Suppressor macrophage treated with lipopolysaccharide for 1 hour (primary cell): ENCODE measurements at regions not wholly inside any gene's neighbourhood (a gene's known extent, or its start where the extent isn't known, plus 50 kb on each side); places are given as distances from the start of the nearest gene placed in this dataset.
A peak's percentile ranks its signal among the peaks of the same experiment; 100 is the strongest.

Experiments
- DNase-seq, 3 donors: peaks; one replicate each; pipeline ENCODE4 v3.0.0-alpha.2; 2020 to 2022

DNA sequence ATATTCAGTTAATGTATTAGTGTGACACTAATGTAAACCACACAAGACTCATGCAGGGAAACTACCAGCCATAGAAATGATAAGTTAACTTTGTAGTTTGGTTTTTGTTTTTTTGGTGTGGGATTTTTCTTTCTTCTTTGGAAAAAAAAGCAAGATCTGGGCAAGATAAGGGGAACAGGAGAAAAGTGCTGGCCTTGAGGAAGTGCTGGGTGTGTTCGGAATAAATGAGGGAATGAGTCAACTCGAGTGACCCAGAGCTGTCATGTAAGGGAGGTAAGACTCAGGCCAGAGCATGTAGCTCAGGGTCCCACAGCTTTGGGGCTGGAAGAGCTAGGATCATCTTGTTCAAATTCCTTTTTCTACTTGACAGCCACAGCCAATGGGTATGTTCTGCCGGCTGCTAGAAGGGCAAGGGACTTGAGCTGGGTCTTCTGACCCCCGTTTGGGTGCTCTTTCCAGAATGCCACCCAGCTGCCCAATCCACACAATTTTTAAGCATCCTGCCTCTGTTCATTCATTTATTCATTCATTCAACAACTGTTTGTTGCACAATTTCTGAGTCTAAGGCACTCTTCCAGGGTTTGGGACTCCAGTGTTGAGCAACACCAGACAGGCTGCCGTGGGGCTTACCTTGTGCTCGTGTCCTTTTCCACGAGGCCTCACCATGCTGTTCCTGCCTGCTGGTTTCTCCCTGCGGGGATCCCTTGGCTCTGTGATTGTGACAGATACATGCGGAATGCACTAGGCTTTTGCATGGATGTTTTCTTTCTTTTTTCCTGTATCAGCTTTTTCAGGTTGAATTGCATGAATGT is 54.5 kb downstream of the CLDN34 start:
- peak; percentile 23 to 42 (median 41) for DNase-seq

DNA sequence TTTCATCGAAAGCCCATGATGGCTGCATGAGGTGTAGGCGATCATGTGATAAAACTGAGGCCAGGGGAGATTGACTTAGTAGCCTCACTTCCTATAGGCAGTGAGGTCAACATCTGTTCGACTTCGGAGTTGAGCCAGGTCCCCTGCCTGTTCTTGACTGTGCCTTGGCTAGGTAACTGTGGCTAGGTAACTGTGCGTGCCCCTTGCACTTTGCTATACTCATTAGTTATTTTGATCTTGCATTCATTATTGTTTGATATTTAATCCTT is 55.0 kb downstream of the CLDN34 start:
- no peak for DNase-seq

DNA sequence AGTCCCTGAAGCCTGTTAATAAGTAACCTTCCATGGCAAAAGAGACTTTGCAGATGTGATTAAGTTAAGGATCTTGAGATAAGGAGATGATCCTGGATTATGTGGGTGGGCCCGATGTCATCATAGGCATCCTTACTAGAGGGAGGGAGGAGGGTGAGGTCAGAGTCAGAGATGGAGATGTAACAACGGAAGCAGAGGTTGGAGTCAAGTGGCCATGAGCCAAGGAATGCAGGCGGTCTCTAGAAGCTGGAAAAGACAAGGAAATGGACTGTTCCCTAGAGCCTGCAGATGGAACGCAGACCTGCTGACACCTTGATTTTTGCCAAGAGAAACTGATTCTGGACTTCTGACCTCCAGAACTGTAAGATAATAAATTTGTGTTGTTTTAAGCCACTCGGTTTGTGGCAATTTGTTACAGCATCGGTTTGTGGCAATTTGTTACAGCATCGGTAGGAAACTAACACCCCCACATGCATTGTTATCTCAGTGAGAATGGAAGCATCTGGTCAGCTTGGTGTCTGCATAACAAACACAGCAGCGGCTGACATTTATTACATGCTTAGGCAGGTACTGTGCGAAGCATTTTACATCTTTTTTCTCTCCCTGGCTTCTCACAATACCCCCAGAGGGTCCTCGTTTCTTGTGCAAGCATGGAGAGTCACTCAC is 55.6 kb downstream of the CLDN34 start:
- DNase-seq: no peak

DNA sequence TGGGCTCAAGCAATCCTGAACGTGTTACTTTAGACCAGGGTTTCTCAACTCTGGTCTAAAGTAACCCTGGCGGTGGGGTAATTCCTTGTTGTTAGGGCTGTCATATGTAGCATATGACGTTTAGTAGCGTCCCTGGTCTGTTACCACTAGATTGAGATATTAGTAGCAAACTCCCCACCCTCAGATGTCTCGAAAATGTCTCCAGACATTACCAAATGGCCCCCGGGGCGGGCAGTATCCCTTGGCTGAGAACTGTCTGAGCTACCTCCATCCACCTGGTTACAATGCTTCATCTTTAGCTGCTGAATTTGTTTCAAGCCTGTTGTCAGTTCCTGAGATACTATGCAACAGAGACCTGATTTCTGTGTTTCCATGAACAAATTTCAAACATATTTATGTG is 56.7 kb downstream of the CLDN34 start:
- DNase-seq: no peak

DNA sequence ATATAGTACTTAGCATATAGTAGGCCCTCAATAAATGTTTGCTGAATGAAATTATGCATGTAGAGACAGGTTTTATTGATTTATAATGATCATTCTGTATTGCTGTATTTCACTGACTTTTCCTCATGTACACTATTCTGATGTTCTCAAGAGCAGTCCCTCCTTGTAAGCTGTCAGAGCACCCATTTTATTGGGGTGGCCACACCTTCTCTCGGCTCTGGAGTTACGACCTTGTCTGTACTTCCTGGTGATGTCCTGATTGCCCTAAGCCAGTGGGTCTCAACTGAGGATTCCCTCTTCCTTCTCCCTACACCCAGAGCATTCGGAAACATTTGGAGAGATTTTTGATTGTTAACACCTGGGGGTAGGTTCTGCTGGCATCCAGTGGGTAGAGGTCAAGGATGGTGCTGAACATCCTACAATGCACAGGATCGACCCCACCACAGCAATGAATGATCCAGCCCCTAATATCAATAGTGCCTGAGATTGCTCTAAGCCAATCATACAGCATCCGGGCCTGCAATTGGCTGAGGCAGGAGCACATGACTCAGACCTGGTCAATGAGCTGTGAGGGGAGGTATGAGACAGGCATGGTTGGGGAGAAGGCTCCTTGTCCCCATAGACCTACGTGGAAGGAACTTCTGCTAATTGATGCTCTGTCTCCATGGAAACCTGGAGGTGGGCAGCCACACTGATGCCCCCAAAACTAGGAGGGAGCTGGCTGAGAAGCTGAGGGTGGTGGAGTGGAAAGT is 58.8 kb downstream of the CLDN34 start:
- DNase-seq: no peak

DNA sequence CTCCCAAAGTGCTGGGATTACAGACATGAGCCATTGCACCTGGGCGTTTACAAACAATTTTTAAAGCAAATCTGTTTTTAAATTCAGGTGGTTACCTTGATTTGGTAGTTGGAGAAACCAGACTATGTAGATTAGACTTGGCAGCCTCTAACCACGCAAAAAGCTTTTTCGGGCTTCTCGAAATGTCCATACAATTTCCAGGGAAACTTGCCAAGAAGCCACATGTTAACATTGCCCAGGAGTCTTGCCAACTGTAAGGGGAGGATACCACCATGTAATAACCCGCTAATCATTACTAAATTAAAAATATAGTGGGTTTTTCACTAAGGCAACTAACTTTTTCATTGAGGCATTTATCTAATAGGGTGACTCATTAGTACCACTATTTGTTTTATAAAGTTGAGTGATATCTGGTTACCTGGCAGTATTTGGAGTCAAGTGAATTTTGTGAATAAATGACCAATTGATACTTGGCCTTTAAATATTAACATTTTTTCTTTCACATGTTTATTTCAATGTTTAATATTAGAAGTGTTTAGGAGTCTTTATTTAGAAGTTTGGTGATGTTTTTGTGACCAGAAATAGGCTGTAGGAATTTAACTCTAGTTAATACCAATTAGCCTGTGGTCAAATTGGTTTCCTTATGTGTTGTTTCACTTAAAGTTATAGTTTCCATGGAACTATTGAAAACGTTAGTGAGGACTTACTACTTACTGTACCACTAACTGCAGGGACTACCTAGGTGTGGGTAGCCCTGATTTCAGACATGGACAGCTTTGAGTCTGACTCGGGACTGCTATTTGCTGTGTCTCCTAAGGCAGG is 61.3 kb downstream of the CLDN34 start:
- no peak for DNase-seq

DNA sequence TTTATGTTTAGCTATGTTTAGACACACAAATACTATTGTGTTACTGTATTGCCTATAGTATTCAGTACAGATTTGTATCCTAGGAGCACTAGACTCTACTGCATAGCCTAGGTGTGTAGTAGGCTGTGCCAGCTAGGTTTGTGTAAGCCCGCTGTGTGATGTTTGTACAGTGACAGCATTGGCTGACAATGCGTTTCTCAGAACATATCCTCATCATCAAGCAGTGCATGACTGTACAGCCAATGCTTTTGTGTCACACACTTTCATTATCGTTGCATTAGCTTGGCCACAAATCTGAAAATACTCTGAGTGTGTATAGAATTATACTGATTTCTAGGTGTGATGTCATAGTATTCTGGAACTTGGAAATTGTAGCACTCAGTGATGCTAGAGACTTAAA is 63.4 kb downstream of the CLDN34 start:
- DNase-seq: no peak

DNA sequence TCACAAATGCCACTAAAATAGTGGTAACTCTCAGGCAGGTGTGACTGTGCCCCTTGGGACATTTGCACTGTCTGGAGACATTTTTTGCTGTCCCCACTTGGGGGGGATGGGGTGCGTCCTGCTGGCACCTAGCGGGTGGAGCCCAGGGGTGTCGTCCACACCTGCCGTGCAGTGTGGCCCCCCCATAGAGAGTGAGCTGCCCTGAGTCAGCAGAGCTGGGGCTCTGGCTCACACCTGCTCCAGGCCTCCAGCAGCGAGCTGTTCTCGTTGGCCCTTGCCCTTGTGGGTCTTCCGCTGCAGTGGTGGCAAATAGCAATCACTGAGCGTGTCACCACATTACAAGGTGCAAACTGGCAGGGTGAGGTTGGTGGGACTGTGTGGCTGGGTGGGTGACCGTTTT is 64.6 kb downstream of the CLDN34 start:
- no peak for DNase-seq

DNA sequence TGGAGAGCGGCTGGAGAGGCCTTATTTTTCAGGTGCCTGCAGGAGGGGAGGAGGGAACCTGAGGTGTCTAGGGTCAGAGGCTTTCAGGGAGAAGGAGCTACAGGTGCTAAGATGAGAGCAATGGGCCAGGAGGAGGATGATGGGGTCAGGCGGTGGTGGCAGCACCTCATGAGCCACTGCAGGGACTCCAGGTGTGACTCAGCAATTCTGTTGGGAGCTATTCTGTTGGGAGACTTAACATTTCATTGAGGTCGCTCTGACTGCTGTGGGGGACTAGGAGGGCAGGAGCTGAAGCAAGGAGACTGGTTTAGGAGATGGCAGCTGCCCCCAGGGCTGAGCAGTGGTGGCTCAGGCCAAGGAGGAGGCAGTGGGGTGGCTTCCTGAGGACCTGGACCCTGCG is 65.0 kb downstream of the CLDN34 start:
- DNase-seq: no peak

DNA sequence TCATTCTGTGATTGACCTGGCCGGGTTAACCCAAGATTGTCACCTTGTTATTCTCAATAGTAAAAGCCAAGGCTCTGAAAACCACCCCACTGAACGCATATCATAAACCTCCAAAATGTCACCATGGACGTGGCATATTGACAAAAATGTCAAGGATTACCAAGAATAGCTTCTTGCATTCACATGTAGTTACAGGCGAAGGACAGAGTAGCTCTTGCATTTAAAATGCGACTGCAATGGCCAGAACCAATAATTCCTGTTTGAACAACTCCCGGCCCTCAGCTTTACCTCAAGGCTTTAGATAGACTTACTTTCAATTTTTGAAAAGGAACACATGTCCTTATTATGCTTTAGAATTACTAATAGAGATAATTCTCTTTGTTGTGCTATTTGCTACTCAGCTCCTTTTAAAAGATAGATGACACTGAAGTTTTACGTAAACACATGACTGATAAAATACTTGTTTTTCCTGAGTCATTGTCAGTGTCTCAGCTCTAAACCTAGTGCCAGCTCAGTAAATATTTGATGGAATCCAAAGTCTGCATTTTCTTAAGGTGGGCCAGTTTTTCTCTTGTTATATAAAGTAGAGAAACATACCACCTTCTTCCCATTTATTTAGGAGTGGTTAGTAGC is 66.3 kb downstream of the CLDN34 start:
- no peak for DNase-seq

DNA sequence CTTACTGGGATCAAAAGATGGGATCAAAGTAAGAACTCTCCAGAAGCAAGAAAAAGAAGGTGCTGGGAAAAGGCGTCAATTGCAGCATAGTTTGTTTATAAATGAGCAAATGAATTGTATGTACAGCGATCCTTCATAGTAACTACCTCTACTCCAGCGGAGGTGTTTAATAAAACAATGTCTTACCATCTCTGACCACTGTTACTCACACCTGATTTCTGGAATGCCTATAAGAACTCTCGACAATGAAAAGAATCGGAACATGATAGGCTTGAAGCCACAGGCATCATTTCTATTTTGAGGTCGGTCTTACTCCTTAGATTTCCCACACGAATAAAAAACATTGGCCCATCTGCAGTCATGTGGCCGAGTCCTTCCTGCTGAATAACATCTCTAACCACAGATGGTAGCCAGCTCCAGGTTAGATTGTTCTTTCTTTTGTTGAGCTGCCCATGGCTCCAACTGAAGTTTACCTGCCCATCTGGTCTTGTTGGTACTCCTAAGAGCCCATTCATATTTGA is 67.6 kb downstream of the CLDN34 start:
- DNase-seq: no peak

DNA sequence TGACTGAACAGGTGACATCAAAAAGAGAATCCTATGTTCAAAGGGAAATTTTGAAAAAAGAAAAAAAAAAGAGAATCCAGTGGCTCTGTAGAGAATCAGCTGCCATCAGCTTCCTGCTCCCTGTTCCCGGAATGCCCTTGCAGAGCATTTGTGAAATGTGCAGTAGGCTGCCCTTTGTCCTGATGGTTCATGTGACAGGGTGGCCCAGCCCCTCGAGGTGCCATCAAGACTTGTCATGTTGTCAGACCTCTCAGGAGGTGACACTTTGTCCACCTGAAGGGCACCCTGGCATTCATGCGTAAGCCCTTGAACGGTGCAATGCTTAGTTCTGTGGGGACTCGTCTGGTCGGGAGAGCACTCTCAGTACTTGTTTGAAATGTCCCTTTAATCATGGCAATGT is 71.4 kb downstream of the CLDN34 start:
- DNase-seq: no peak

DNA sequence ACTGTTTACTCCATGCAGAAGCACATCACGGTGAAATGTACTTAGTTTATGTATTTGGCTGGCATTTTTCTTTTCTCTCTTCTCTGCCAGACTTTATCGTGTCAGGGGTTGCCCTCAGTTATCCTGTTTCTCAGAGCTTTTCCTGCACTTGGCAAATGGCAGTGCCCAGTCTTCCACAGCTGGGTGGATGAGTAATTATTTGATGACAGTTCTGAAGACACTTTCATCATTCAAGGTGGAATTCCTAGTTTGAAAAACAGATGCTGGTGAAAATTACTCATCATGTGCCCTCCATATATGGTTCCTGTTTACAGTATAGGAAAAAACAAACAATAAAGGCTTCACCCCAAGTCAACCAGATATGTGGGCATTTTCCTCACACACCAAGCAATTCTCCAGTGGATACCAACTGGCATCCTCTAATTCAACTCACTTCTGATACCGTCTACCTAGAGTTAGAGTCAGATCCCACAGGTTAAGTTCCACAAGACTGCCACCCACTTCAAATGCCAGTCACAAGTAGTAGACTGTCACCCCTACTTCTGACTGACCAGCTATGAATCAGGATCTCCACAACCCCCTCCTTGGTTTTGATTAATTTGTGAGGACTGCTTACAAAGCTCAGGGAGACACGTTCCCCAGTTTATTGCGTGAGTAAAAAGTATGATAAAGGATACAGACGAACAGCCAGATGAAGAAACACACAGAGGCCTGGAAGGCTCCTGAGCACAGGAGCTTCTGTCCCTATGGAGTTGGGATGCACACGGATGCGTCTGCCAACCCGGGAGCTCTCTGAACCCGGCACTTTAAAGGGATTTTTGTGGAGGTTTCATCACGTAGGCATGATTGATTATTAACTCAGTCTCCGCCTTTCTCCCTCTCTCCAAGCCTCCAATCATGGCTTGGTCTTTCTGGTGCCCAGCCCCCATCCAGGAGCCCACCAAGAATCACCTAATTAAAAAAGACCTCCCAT is 72.9 kb downstream of the CLDN34 start:
- peak; percentile 9 to 24 (median 22) for DNase-seq

DNA sequence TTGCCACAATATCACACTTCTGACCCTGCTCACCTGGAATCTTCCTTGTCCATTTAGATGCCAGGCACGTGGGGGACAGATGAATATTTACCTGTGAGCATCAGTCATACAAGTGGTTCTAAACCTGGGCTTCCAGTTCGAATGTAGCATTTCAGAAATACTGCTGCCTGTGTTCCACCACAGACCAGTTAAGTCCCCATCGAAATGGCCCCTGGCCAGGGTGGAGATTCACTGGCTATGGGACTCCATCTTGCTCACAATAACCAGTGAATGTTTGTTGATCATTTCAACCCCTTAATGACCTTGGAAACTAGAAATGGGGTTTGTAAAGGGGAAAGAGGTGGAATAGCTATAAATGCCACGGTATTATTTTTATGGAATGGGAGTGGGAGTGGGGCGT is 73.8 kb downstream of the CLDN34 start:
- DNase-seq: no peak

DNA sequence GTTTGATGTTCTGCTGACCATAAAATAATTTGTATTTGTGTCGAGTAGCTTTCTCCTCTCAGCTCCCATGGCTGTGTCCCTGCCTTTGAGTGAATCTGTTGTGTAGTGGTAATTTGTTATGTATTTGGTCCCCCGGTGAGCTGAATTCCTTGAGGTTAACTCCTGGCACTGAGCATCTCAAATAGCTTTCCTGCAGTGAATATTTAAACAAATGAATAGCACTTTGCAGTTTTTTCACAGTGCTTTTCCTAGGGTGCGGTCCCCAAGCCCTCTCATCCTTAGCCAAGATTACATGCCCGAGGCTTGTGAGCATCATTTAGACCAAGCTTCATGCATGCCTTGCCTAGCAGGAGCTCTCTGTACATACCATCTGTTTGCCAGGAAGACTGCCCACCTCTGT is 74.2 kb downstream of the CLDN34 start:
- DNase-seq: no peak

DNA sequence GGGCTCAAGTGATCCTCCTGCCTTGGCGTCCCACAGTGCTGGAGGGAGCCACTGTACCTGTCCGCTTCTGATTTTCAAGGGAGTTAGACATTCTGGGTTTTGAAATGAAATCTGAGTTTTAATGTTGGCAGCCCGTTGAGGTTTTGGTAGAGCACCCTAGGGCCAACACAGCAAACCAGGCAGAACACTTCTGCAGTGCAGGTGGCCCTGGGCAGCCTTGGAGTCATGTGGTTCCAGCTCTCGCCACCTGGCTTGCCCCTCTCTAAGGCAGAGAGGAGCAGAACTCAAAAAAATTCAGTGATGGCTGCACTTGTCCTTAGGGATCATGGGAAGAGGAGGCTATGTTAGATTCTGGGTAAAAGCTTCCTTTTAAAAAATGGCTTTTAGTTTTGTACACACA is 74.9 kb downstream of the CLDN34 start:
- DNase-seq: no peak

DNA sequence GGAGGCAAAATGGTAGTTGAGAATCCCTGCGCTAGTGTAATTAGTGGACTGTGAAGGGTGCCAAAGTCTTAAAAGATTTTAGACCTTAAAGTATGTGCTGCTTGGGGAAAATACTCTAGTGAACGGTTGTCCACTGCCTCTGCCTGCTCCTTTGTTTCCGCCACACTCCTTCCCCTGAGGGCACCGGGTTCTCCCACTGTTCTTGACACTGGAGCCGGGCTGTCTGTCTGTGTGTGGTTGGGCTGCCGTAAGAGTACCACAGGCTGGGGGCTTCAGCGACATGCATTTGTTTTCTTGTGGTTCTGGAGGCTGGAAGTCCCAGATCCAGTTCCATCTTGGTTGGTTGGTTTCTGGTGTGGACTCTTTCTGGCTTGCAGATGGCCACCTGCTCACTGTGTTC is 76.2 kb downstream of the CLDN34 start:
- DNase-seq: no peak

DNA sequence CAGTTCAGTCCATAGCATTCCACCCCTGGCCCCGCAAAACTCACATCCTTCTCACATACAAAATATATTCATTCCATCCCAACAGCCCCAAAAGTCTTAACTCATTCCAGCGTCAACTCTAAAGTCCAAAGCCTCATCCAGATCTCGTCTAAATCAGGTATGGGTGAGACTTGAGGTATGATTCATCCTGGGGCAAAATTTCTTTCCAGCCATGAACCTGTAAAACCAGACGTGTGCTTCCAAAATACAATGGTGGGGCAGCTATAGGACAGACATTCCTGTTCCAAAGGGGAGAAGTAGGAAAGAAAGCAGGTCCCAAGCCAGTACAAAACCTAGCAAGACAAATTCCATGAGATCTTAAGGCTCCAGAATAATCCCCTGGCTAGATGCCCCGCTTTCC is 76.9 kb downstream of the CLDN34 start:
- DNase-seq: no peak

DNA sequence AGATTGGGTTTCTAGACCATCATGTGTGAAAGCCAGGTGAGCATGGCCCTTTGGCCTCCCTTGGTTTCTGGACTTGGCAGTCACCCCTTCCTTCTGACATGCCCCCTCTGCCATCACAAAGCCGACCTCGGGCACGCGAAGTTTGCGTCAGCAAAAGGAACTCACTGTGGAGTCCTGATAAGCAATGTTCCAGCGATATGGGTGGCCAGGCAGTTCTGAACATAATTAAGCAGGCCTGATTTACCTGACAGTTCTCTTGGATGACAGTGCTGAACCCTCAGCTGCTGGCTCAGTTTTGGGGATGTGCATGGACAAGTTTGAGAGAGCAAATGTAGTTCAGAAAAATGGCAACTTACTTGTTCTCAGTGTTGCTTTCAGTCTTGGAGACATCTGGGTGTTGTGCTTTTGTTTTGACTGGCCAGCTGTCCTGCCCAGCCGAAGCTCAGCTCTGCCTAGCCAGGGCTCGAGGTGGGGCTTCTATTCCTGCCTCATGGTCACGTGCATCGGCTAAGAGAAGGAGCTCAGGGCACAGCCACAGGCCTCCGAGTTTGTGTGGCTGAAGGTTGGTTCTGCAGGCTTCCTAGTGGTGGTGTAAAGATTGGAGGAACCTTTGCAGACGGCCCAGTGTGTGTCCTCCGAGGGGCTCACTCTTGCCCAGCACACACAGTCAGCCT is 78.3 kb downstream of the CLDN34 start:
- DNase-seq: no peak

DNA sequence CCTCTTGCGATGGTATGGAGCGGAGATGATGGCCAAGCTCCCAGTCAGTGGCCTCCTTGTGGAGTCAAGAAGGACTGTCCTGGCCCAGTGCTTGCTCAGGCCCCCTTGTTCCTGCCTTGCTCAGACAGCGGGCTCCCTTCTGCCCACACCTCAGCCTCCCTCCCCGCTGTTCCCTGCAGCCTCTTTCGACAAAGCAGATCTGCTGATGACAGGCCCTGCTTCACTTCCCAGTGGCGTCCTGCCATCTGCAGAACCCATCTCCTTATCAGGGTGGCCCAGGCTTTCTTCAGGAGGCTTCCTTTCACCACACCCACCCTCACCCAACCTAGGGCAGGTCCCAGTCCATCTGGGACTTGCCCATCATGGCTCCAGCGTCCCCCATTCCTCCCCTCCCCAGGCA is 80.0 kb downstream of the CLDN34 start:
- no peak for DNase-seq

DNA sequence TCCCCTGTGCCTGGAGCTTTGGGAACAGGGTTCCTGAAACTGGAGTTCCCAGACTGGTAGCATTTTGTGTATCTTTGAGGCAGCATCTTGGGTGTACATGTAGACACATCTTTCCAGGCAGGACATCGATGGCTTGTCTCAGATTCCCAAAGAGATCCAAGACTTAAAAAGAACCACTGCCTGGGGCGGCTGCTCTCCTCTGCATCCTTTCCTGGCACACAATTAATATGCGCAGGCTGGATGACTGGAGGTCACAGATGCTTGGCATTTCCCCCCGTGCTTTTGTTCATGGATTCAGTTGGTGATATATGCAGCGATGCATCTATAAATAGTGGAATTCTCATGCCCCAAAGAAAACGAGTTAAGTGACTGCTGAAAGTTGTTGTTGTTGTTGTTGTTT is 80.5 kb downstream of the CLDN34 start:
- no peak for DNase-seq
